H9 (cell line): ENCODE measurements at regions not wholly inside any gene's neighbourhood (a gene's known extent, or its start where the extent isn't known, plus 50 kb on each side); places are given as distances from the start of the nearest gene placed in this dataset.

ENCODE experiments used
- DNase-seq: peaks from one replicate; pipeline ENCODE4 v3.0.0-alpha.2; 2017
- H2AFZ ChIP-seq: one replicate; pipeline ENCODE4 v1.6.1; 2013; ENCODE audit warnings: mild to moderate bottlenecking, low read length, control low read depth, moderate library complexity
- H2AK5ac ChIP-seq: 2 replicates; pipeline ENCODE4 v1.6.1; 2013; ENCODE audit warnings: low read length, control low read depth, mixed read lengths; ENCODE audit not compliant: insufficient read length
- H2BK120ac ChIP-seq: one replicate; pipeline ENCODE4 v1.6.1; 2013; ENCODE audit warnings: low read depth, mild to moderate bottlenecking, low read length, control low read depth, inconsistent platforms; ENCODE audit not compliant: poor library complexity, severe bottlenecking
- H2BK12ac ChIP-seq: 2 replicates; pipeline ENCODE4 v1.6.1; 2013; ENCODE audit warnings: low read length, control low read depth, mixed read lengths, low read depth; ENCODE audit not compliant: insufficient read length
- H2BK15ac ChIP-seq: 2 replicates; pipeline ENCODE4 v1.6.1; 2013; ENCODE audit warnings: low read depth, low read length, control low read depth
- H2BK20ac ChIP-seq: one replicate; pipeline ENCODE4 v1.6.1; 2013; ENCODE audit warnings: low read depth, mild to moderate bottlenecking, low read length, control low read depth, inconsistent platforms; ENCODE audit not compliant: poor library complexity, severe bottlenecking
- H2BK5ac ChIP-seq: 2 replicates; pipeline ENCODE4 v1.6.1; 2013; ENCODE audit warnings: low read length, control low read depth, mixed read lengths; ENCODE audit not compliant: insufficient read length
- H3K14ac ChIP-seq: 2 replicates; pipeline ENCODE4 v1.6.1; 2013; ENCODE audit warnings: low read length, control low read depth; ENCODE audit not compliant: insufficient read depth
- H3K18ac ChIP-seq: 2 replicates; pipeline ENCODE4 v1.6.1; 2013; ENCODE audit warnings: low read depth, mild to moderate bottlenecking, mixed read lengths, low read length, control low read depth; ENCODE audit not compliant: insufficient read length
- H3K23ac ChIP-seq: 2 replicates; pipeline ENCODE4 v1.6.1; 2013; ENCODE audit warnings: low read length, control low read depth, mixed read lengths, low read depth; ENCODE audit not compliant: insufficient read length
- H3K23me2 ChIP-seq: 2 replicates; pipeline ENCODE4 v1.6.1; 2013; ENCODE audit warnings: low read depth, mild to moderate bottlenecking, mixed read lengths, low read length, control low read depth; ENCODE audit not compliant: insufficient read length, poor library complexity, severe bottlenecking
- H3K27ac ChIP-seq: 2 replicates; pipeline ENCODE4 v1.5.1; 2013; ENCODE audit warnings: low read length, control low read depth, mixed read lengths, low read depth; ENCODE audit not compliant: insufficient read length
- H3K27me3 ChIP-seq: 2 replicates; pipeline ENCODE4 v1.6.1; 2013; ENCODE audit warnings: low read length, control low read depth, inconsistent platforms; ENCODE audit not compliant: insufficient read depth
- H3K4ac ChIP-seq: 2 replicates; pipeline ENCODE4 v1.6.1; 2013; ENCODE audit warnings: low read depth, mild to moderate bottlenecking, control low read depth, inconsistent platforms, low read length, moderate library complexity
- H3K4me1 ChIP-seq: 2 replicates; pipeline ENCODE4 v1.6.1; 2013; ENCODE audit warnings: low read length, control low read depth, inconsistent platforms; ENCODE audit not compliant: insufficient read depth
- H3K4me2 ChIP-seq: 2 replicates; pipeline ENCODE4 v1.6.1; 2013; ENCODE audit warnings: low read length, control low read depth, mixed read lengths; ENCODE audit not compliant: insufficient read length, insufficient read depth
- H3K56ac ChIP-seq: 2 replicates; pipeline ENCODE4 v1.6.1; 2013; ENCODE audit warnings: low read depth, mild to moderate bottlenecking, mixed read lengths, low read length, control low read depth; ENCODE audit not compliant: insufficient read length
- H3K79me1 ChIP-seq: 2 replicates; pipeline ENCODE4 v1.6.1; 2013; ENCODE audit warnings: low read depth, mild to moderate bottlenecking, moderate library complexity, low read length, control low read depth, inconsistent platforms; ENCODE audit not compliant: insufficient read depth, poor library complexity, severe bottlenecking
- H3K79me2 ChIP-seq: 2 replicates; pipeline ENCODE4 v1.6.1; 2013; ENCODE audit warnings: low read length, control low read depth, inconsistent platforms; ENCODE audit not compliant: insufficient read depth
- H3K9ac ChIP-seq: 2 replicates; pipeline ENCODE4 v1.6.1; 2013; ENCODE audit warnings: low read length, control low read depth, mixed read lengths; ENCODE audit not compliant: insufficient read length; ENCODE audit errors: extremely low read depth
- H3K9me3 ChIP-seq: one replicate; pipeline ENCODE4 v1.6.1; 2013; ENCODE audit warnings: low read depth, low read length, inconsistent platforms; ENCODE audit not compliant: control insufficient read depth
- H3T11ph ChIP-seq: one replicate; pipeline ENCODE4 v1.6.1; 2013; ENCODE audit warnings: mild to moderate bottlenecking, low read length, control low read depth, inconsistent platforms
- H4K20me1 ChIP-seq: one replicate; pipeline ENCODE4 v1.6.1; 2013; ENCODE audit not compliant: control insufficient read depth, insufficient read length, insufficient read depth
- H4K5ac ChIP-seq: 2 replicates; pipeline ENCODE4 v1.6.1; 2013; ENCODE audit warnings: low read depth, mild to moderate bottlenecking, mixed read lengths, low read length, control low read depth; ENCODE audit not compliant: insufficient read length
- H4K8ac ChIP-seq: replicated peaks from 2 replicates; pipeline ENCODE4 v1.6.1; 2013; ENCODE audit warnings: low read length, control low read depth, mixed read lengths, low read depth; ENCODE audit not compliant: insufficient read length
- H4K91ac ChIP-seq: 2 replicates; pipeline ENCODE4 v1.6.1; 2013; ENCODE audit warnings: low read depth, mild to moderate bottlenecking, moderate library complexity, mixed read lengths, low read length, control low read depth; ENCODE audit not compliant: insufficient read length
- H3K27ac Mint-ChIP-seq, 3 experiments: 2 replicates in 2 of 3; 3 replicates in 1 of 3; pipeline ENCODE4 v1.8.0; 2020 to 2021; ENCODE audit warnings: mixed read lengths in 3 of 3, mild to moderate bottlenecking in 1 of 3, moderate library complexity in 1 of 3
- H3K27me3 Mint-ChIP-seq: 2 replicates; pipeline ENCODE4 v1.8.0; 2021; ENCODE audit warnings: low read depth, mild to moderate bottlenecking, moderate library complexity, mixed read lengths
- H3K36me3 Mint-ChIP-seq, 3 experiments: 2 replicates in 2 of 3; 3 replicates in 1 of 3; pipeline ENCODE4 v1.8.0; 2020 to 2021; ENCODE audit warnings: low read depth in 3 of 3, mixed read lengths in 3 of 3; ENCODE audit not compliant: insufficient read depth in 1 of 3
- H3K4me1 Mint-ChIP-seq, 2 experiments: 2 replicates each; pipeline ENCODE4 v1.8.0; 2020; ENCODE audit warnings: mixed read lengths in 2 of 2
- H3K4me3 Mint-ChIP-seq, 2 experiments: 2 replicates in 1 of 2; 3 replicates in 1 of 2; pipeline ENCODE4 v1.8.0; 2020 to 2021; ENCODE audit warnings: mild to moderate bottlenecking in 2 of 2, mixed read lengths in 2 of 2, moderate library complexity in 1 of 2
- H3K9me3 Mint-ChIP-seq, 2 experiments: 2 replicates in 1 of 2; 3 replicates in 1 of 2; pipeline ENCODE4 v1.8.0; 2020; ENCODE audit warnings: mild to moderate bottlenecking in 2 of 2, mixed read lengths in 2 of 2, moderate library complexity in 1 of 2
- WGBS: extraction: QIAGEN DNeasy Blood & Tissue Kit; methylation state at CpG from one replicate; pipeline ENCODE4 v1.1.7; 2013; ENCODE audit warnings: missing lambda C conversion rate, low lambda C conversion rate, mixed read lengths; ENCODE audit not compliant: insufficient read length; ENCODE audit errors: extremely low coverage; 5-methylcytosine and 5-hydroxymethylcytosine counted together
- TF ChIP-seq, protein P1 (sequence below): fragments of 200-600 bp; sonication (generic); conservative IDR thresholded peaks from 3 replicates; pipeline ENCODE4 v1.8.0; 2021; ENCODE audit warnings: antibody characterized with exemption, mild to moderate bottlenecking

DNA sequence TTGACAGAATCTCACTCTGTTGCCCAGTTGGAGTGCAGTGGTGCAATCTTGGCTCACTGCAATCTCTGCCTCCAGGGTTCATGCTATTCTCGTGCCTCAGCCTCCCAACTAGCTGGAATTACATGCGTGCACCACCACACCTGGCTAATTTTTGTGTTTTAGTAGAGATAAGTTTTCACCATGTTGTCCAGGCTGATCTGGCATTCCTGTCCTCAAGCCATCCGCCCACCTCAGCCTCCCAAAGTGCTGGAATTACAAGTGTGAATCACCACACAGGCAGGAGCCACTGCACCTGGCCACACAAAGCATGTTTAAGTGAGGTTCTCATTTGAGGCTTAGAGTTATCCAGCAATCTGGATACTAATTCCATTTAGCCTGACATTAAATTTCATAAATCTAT, 180.9 kb upstream of the GRID2 start:
- H3K36me3 Mint-ChIP-seq, result no peaks in the 10 kb centered on the region
- Histone ChIP-seq H3K9me3 (no peaks in the 10 kb centered on the region), H2BK5ac (no peak overlapping the region), H4K8ac (no peak overlapping the region), H4K20me1 (no peaks in the 10 kb centered on the region), H4K5ac (no peak overlapping the region), H3K4ac (no peak overlapping the region), H3K9ac (no peak overlapping the region), H4K91ac (no peak overlapping the region), H3K23me2 (no peaks in the 10 kb centered on the region), H2BK120ac (no peak overlapping the region), H3K18ac (no peak overlapping the region), H2AK5ac (no peak overlapping the region), H2AFZ (no peak overlapping the region), H3K79me1 (no peaks in the 10 kb centered on the region), H3K27ac (no peak overlapping the region), H2BK12ac (no peak overlapping the region), H3K56ac (no peak overlapping the region), H3K14ac (no peak overlapping the region), H3K4me1 (no peaks in the 10 kb centered on the region), H3K79me2 (no peaks in the 10 kb centered on the region), H3T11ph (no peak overlapping the region), H3K4me2 (no peak overlapping the region), H2BK20ac (no peak overlapping the region), H3K27me3 (no peaks in the 10 kb centered on the region), H2BK15ac (no peak overlapping the region), H3K23ac (no peak overlapping the region)
- no peaks in the 10 kb centered on the region for H3K9me3 Mint-ChIP-seq
- H3K4me3 Mint-ChIP-seq, result no peak overlapping the region
- H3K27me3 Mint-ChIP-seq, result no peaks in the 10 kb centered on the region; the same call in none of the 2 replicates
- H3K27ac Mint-ChIP-seq, result no peak overlapping the region
- H3K4me1 Mint-ChIP-seq, result peaks cover 0 to 7% of the 10 kb centered on the region in 2 experiments; a peak in 2 of 4 replicates
- TF ChIP-seq, protein P1, sequence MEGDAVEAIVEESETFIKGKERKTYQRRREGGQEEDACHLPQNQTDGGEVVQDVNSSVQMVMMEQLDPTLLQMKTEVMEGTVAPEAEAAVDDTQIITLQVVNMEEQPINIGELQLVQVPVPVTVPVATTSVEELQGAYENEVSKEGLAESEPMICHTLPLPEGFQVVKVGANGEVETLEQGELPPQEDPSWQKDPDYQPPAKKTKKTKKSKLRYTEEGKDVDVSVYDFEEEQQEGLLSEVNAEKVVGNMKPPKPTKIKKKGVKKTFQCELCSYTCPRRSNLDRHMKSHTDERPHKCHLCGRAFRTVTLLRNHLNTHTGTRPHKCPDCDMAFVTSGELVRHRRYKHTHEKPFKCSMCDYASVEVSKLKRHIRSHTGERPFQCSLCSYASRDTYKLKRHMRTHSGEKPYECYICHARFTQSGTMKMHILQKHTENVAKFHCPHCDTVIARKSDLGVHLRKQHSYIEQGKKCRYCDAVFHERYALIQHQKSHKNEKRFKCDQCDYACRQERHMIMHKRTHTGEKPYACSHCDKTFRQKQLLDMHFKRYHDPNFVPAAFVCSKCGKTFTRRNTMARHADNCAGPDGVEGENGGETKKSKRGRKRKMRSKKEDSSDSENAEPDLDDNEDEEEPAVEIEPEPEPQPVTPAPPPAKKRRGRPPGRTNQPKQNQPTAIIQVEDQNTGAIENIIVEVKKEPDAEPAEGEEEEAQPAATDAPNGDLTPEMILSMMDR, result no peak
- no peak for DNase-seq
- no CpG with 5 or more reads among the region's 3 CpGs for whole genome bisulfite sequencing
